ENCODE measurements at regions not wholly inside any gene's neighbourhood (a gene's known extent, or its start where the extent isn't known, plus 50 kb on each side); places are given as distances from the start of the nearest gene placed in this dataset.

DNA sequence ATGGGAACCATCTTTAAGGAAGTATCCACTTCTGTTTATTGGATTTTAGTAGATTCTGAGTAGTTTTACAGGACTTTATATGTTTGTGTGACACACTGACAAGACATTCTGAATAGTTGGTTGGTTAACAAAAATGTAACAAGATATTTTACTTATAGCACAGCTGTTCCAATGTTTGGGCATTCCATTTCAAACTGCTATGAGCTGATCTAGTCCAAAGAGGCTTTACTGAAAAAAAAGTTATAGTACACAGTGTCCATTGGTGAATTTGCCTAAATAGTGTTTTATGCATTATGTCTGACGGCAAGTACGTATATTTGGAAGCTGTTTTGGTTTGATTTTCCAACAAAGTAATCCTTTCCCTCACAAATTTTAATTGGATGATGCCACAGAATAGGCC, 99.1 kb downstream of the SAMD9 start:
- intact Hi-C loops (cut with DNase I): no loop called here
- TF ChIP-seq POLR2AphosphoS5 (IDR thresholded peaks at IDR 0.05) (no peak), POLR2A (IDR thresholded peaks at IDR 0.05) (no peak)
- TF ChIP-seq, protein P1, sequence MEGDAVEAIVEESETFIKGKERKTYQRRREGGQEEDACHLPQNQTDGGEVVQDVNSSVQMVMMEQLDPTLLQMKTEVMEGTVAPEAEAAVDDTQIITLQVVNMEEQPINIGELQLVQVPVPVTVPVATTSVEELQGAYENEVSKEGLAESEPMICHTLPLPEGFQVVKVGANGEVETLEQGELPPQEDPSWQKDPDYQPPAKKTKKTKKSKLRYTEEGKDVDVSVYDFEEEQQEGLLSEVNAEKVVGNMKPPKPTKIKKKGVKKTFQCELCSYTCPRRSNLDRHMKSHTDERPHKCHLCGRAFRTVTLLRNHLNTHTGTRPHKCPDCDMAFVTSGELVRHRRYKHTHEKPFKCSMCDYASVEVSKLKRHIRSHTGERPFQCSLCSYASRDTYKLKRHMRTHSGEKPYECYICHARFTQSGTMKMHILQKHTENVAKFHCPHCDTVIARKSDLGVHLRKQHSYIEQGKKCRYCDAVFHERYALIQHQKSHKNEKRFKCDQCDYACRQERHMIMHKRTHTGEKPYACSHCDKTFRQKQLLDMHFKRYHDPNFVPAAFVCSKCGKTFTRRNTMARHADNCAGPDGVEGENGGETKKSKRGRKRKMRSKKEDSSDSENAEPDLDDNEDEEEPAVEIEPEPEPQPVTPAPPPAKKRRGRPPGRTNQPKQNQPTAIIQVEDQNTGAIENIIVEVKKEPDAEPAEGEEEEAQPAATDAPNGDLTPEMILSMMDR (IDR thresholded peaks at IDR 0.05): no peak
- H3K27me3 ChIP-seq (replicated peaks; ENCODE audit: insufficient read depth): no peaks in the 10 kb centered on the region
- H3K36me3 ChIP-seq: no peaks in the 10 kb centered on the region
- no peak overlapping the region for H3K27ac ChIP-seq
- DNase-seq (ENCODE audit: low spot score): no peak
- WGBS: 75% methylated on average over 2 of the region's 2 CpGs
- H3K4me3 ChIP-seq: no peak overlapping the region
- no peaks in the 10 kb centered on the region for H3K4me1 ChIP-seq (replicated peaks)
- no peaks in the 10 kb centered on the region for H3K9me3 ChIP-seq

DNA sequence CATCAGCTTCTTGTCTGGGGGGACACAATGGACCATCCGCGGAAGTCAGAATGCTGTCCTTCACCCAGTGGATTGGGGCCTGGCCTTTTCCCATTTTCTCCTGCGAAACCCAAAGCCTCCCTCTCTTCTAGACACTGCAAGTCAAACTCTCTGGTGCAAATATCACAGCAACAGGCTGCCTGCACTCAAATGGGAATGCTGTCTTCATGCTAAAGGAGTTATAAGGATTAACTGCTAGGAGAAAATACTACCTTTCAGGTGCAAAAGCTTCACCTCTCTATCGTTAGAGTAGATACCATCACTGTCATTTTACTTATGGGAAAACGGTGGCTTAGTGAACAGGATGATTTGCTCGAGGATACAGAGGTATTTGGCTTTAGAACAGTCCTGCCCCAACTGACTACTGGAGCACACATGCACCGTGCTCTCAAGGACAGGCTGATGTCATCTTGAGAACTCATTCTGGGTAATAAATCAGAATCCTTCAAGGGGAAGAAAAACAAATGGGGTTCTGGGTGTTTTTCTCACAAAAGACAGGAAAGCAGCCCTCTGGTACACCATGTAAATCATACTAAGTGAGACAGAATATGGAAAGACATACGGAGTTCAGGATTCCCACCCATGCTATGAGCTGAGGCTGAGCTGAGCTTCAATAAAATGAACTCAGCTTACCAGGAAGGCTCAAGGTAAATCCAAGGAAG, 100.9 kb downstream of the SAMD9 start:
- H3K27ac ChIP-seq: no peak overlapping the region
- no peak overlapping the region for H3K4me3 ChIP-seq
- H3K27me3 ChIP-seq (replicated peaks; ENCODE audit: insufficient read depth): no peaks in the 10 kb centered on the region
- no peak for DNase-seq (ENCODE audit: low spot score)
- intact Hi-C loops (cut with DNase I): no loop called here
- WGBS: 49% methylated on average over 8 of the region's 8 CpGs
- no peaks in the 10 kb centered on the region for H3K4me1 ChIP-seq (replicated peaks)
- no peaks in the 10 kb centered on the region for H3K9me3 ChIP-seq
- TF ChIP-seq POLR2A (IDR thresholded peaks at IDR 0.05) (no peak), POLR2AphosphoS5 (IDR thresholded peaks at IDR 0.05) (no peak)
- TF ChIP-seq, protein P1 (IDR thresholded peaks at IDR 0.05): no peak
- no peaks in the 10 kb centered on the region for H3K36me3 ChIP-seq

DNA sequence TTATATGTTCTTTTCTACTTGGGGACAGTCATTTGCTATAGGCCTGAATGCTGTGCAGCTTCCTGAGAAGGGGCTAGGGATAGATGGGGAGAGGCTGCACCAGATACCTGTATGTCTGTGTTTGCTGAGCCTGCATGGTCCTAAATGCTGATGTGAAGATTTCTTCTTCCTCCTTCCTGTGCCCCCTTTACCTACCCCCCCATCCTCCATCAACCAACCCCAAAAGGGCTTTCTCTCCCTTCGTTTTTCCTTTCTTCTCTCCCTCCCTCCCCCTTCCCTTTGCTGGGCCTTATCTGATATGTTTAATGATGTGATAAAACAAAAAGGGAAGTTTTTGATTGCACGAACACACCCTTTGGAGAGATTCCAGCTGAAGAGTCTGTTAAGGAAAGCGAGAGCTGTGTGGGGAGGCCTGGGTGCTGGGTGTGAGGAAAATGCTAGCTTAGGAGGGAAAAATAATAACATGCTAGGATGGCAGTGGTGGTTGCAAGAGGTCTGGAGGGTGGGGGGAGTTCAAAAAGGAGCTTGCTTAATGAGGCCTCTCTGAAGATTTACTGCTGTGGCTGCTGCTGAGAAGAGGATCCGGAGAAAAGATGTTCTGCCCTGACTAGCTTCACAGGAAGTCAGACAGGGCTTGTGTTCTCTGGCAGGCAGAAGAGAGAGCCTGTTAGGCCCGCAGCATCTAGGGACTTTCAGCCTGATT, 101.8 kb downstream of the SAMD9 start:
- Histone ChIP-seq H3K9me3 (no peaks in the 10 kb centered on the region), H3K4me1 (replicated peaks) (no peaks in the 10 kb centered on the region), H3K36me3 (no peaks in the 10 kb centered on the region), H3K27me3 (replicated peaks; ENCODE audit: insufficient read depth) (no peaks in the 10 kb centered on the region), H3K27ac (no peak overlapping the region), H3K4me3 (no peak overlapping the region)
- TF ChIP-seq, protein P1 (IDR thresholded peaks at IDR 0.05): no peak
- no peak for TF ChIP-seq POLR2AphosphoS5 (IDR thresholded peaks at IDR 0.05)
- no peak for TF ChIP-seq POLR2A (IDR thresholded peaks at IDR 0.05)
- peak; percentile 11 for DNase-seq (ENCODE audit: low spot score)
- WGBS: 11% methylated on average over 5 of the region's 5 CpGs
- intact Hi-C loops (cut with DNase I): no loop called here

DNA sequence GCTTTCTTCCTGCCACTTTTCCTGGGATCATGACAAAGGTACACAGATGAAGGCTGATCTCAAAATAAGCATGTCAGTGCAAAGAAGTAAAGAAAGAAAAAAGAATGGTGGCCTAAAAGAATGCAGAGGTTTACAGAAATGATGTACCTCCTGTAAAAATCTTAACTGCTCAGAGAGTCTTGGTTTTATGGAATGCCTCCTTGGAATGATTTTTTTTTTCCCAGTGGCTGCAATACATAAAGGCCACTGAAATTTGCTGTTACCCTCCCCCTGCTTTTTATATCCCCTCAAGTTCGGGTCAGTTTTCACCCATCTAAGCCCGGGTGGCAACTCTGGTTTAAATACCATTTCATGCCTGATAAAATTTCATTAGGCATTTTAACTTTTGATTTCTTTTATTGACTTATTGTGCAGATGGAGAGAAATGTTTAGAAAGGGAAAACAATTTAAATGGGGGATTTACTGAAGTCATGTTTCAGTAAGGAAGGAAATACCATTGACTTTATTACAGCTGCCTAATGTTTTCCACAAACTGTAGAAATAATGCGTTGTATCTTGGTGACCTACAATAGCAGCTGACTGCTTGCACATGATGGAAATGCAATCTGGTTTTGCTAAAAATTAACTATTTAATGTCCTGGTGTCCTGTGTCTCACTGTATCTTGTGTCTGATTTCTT, 102.5 kb downstream of the SAMD9 start:
- intact Hi-C loops (cut with DNase I): no loop called here
- Histone ChIP-seq H3K27ac (peak overlapping the region in 1 of 2 donors; percentile 26), H3K4me3 (no peak overlapping the region), H3K9me3 (no peaks in the 10 kb centered on the region), H3K27me3 (replicated peaks; ENCODE audit: insufficient read depth) (no peaks in the 10 kb centered on the region), H3K4me1 (replicated peaks) (no peaks in the 10 kb centered on the region), H3K36me3 (no peaks in the 10 kb centered on the region)
- no peak for DNase-seq (ENCODE audit: low spot score)
- 26% methylated on average over 3 of the region's 3 CpGs for WGBS
- TF ChIP-seq POLR2A (IDR thresholded peaks at IDR 0.05) (no peak), POLR2AphosphoS5 (IDR thresholded peaks at IDR 0.05) (no peak)
- TF ChIP-seq, protein P1 (IDR thresholded peaks at IDR 0.05): no peak
